ENCODE measurements at regions not wholly inside any gene's neighbourhood (a gene's known extent, or its start where the extent isn't known, plus 50 kb on each side); places are given as distances from the start of the nearest gene placed in this dataset.

DNA sequence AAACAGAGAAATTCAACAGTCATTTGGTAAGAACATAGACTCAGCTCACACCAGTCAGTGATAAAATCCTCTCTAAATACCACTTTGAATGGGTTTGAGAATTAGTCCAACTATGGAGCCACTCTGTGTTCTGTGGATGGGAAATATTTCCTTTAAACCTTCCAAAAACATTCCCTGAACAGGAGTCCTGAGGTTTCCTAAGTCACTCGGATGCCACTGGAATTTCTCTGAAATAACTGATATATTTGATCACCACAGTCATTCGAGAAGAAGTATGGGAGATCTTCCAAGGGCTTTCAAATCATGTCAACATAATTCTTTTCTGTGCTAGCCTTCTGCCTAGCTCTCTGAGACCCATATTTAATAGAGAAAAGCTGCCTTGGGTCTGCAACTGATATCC is 958.6 kb downstream of the STIM2 start:
- Histone ChIP-seq H3K9me3 (no peaks in the 10 kb centered on the region), H3K27me3 (no peaks in the 10 kb centered on the region), H3K4me1 (no peaks in the 10 kb centered on the region), H3K36me3 (no peaks in the 10 kb centered on the region), H3K27ac (no peak overlapping the region), H3K4me3 (no peak overlapping the region)
- 57 to 71% methylated on average over 2 of the region's 2 CpGs for whole genome bisulfite sequencing, 2 donors
- ATAC-seq (ENCODE audit: low FRiP score in 2 of 2) (no peak), DNase-seq (no peak)
- TF ChIP-seq POLR2A (IDR thresholded peaks at IDR 0.05) (no peak), EP300 (IDR thresholded peaks at IDR 0.05) (no peak), POLR2AphosphoS5 (IDR thresholded peaks at IDR 0.05) (no peak)
- TF ChIP-seq, protein P1, sequence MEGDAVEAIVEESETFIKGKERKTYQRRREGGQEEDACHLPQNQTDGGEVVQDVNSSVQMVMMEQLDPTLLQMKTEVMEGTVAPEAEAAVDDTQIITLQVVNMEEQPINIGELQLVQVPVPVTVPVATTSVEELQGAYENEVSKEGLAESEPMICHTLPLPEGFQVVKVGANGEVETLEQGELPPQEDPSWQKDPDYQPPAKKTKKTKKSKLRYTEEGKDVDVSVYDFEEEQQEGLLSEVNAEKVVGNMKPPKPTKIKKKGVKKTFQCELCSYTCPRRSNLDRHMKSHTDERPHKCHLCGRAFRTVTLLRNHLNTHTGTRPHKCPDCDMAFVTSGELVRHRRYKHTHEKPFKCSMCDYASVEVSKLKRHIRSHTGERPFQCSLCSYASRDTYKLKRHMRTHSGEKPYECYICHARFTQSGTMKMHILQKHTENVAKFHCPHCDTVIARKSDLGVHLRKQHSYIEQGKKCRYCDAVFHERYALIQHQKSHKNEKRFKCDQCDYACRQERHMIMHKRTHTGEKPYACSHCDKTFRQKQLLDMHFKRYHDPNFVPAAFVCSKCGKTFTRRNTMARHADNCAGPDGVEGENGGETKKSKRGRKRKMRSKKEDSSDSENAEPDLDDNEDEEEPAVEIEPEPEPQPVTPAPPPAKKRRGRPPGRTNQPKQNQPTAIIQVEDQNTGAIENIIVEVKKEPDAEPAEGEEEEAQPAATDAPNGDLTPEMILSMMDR (IDR thresholded peaks at IDR 0.05), result no peak

DNA sequence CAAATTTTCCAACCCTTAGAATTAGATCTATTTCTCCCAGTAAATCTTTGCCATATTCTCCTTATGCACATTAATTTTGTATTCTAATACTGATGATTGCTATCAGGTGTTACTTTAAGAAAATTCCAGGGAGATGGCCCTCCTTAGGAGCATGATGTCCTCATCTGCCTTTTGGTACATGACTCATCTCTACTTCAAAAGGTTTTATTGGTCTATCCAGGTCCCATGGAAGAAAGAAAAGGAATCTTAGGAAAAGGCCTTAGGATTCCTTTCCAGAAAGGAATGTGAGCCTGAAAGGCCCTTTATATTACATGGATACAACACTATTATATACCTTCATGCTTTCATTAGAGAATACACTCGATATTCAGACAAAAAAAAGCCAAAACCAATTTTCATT is 968.2 kb downstream of the STIM2 start:
- no peaks in the 10 kb centered on the region for H3K27me3 ChIP-seq
- no peak for TF ChIP-seq POLR2A (IDR thresholded peaks at IDR 0.05)
- TF ChIP-seq, protein P1 (IDR thresholded peaks at IDR 0.05), result no peak
- TF ChIP-seq EP300 (IDR thresholded peaks at IDR 0.05), result no peak
- TF ChIP-seq POLR2AphosphoS5 (IDR thresholded peaks at IDR 0.05), result no peak
- no peak for DNase-seq
- H3K9me3 ChIP-seq, result no peaks in the 10 kb centered on the region
- no peak overlapping the region for H3K27ac ChIP-seq
- ATAC-seq (ENCODE audit: low FRiP score in 2 of 2), result no peak
- 81 to 90% methylated on average over 1 of the region's 1 CpG for whole genome bisulfite sequencing, 2 donors
- H3K36me3 ChIP-seq, result no peaks in the 10 kb centered on the region
- no peaks in the 10 kb centered on the region for H3K4me1 ChIP-seq
- no peak overlapping the region for H3K4me3 ChIP-seq

DNA sequence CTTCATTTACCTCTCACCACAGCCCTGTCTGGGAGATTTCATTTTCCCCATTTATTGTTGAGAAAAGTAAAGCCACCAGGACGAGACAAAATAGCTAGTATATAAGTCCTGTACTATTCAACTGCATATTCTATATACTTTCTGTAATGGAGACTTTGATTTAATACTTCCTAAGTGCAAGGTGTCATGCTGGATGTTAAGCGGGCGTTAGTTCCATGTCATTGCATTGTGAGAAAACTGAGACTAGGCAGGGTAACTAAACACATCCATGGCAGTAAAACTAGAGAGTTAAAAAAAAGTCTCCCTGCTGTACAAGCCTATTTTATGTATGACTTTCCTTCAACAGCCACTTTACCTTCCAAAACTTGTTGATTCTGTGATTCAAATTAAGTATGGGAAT is 969.6 kb downstream of the STIM2 start:
- no peaks in the 10 kb centered on the region for H3K4me1 ChIP-seq
- TF ChIP-seq, protein P1 (IDR thresholded peaks at IDR 0.05), result no peak
- TF ChIP-seq EP300 (IDR thresholded peaks at IDR 0.05), result no peak
- TF ChIP-seq POLR2A (IDR thresholded peaks at IDR 0.05), result no peak
- no peak for TF ChIP-seq POLR2AphosphoS5 (IDR thresholded peaks at IDR 0.05)
- no peaks in the 10 kb centered on the region for H3K36me3 ChIP-seq
- H3K4me3 ChIP-seq, result no peak overlapping the region
- 76 to 80% methylated on average over 3 of the region's 3 CpGs for WGBS, 2 donors
- DNase-seq (no peak), ATAC-seq (ENCODE audit: low FRiP score in 2 of 2) (no peak)
- no peaks in the 10 kb centered on the region for H3K27me3 ChIP-seq
- no peak overlapping the region for H3K27ac ChIP-seq
- no peaks in the 10 kb centered on the region for H3K9me3 ChIP-seq

DNA sequence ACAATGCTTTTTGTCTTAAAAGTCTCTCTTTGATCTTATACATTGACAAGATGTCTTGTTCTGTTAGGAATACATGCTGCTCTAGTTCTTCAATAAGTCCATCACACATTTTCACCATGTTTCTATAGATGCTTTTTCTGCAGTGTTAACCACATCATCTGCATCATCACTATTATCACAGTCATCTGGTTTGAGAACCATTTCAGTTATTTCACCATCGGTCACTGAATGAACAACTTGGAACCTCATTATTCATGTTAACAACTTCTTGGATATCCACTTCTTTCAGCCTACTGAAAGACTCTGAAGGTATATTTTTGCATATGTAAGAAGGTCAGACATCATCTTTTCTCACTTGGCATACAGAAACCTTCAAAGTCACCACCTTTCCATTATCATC is 975.2 kb downstream of the STIM2 start:
- DNase-seq (no peak), ATAC-seq (ENCODE audit: low FRiP score in 2 of 2) (no peak)
- Histone ChIP-seq H3K27me3 (no peaks in the 10 kb centered on the region), H3K4me3 (no peak overlapping the region), H3K27ac (no peak overlapping the region), H3K36me3 (no peaks in the 10 kb centered on the region), H3K4me1 (no peaks in the 10 kb centered on the region), H3K9me3 (no peaks in the 10 kb centered on the region)
- TF ChIP-seq POLR2AphosphoS5 (IDR thresholded peaks at IDR 0.05), result no peak
- TF ChIP-seq, protein P1 (IDR thresholded peaks at IDR 0.05), result no peak
- TF ChIP-seq EP300 (IDR thresholded peaks at IDR 0.05), result no peak
- no peak for TF ChIP-seq POLR2A (IDR thresholded peaks at IDR 0.05)
- 86 to 95% methylated on average over 1 of the region's 1 CpG for WGBS, 2 donors

DNA sequence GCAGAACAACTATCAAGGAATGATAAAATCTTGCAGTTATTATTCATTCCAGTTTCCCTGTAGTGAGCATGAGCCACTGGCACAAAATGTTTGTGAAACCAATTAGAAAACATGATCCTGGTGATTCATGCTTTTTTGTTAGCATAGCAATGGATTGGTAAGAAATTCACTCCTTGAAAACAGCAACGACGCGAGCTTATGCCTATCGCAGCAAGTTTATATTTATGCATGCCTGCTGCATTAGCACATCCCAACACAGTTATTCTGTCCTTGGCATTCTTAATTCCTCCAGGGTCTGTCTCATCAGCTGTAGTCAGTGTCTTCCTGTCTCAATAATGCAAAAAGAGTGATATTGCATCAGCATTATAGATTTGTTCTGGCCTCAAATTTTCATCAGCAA is 975.9 kb downstream of the STIM2 start:
- Histone ChIP-seq H3K27ac (no peak overlapping the region), H3K27me3 (no peaks in the 10 kb centered on the region), H3K9me3 (no peaks in the 10 kb centered on the region), H3K36me3 (no peaks in the 10 kb centered on the region), H3K4me1 (no peaks in the 10 kb centered on the region), H3K4me3 (no peak overlapping the region)
- 96 to 97% methylated on average over 4 of the region's 4 CpGs for WGBS, 2 donors
- ATAC-seq (ENCODE audit: low FRiP score in 2 of 2) (no peak), DNase-seq (no peak)
- TF ChIP-seq, protein P1 (IDR thresholded peaks at IDR 0.05), result no peak
- no peak for TF ChIP-seq POLR2AphosphoS5 (IDR thresholded peaks at IDR 0.05)
- no peak for TF ChIP-seq EP300 (IDR thresholded peaks at IDR 0.05)
- TF ChIP-seq POLR2A (IDR thresholded peaks at IDR 0.05), result no peak
